HepG2 (cell line): ENCODE measurements at regions not wholly inside any gene's neighbourhood (a gene's known extent, or its start where the extent isn't known, plus 50 kb on each side); places are given as distances from the start of the nearest gene placed in this dataset.

Source experiments
- SSRP1 ChIP-seq: IDR thresholded peaks from 2 replicates; pipeline ENCODE4 v1.6.1; 2016; ENCODE audit warnings: control low read depth
- ZNF567 ChIP-seq: sonication (generic); formaldehyde crosslinking; IDR thresholded peaks from 2 replicates; pipeline ENCODE4 v1.8.1; 2023; ENCODE audit warnings: mild to moderate bottlenecking, missing genetic modification reagents, borderline replicate concordance
- TF ChIP-seq, protein P1 (sequence below): IDR thresholded peaks from 2 replicates; pipeline ENCODE4 v1.6.1; 2016; ENCODE audit warnings: low read depth, missing genetic modification reagents, missing compliant biosample characterization
- TF ChIP-seq, protein P2 (sequence below): sonication (generic); formaldehyde crosslinking; conservative IDR thresholded peaks from 2 replicates; pipeline ENCODE4 v1.4.0; 2020; ENCODE audit warnings: missing genetic modification reagents
- TF ChIP-seq, protein P3 (sequence below): sonication (generic); formaldehyde crosslinking; IDR thresholded peaks from 2 replicates; pipeline ENCODE4 v1.4.0; 2020; ENCODE audit warnings: missing genetic modification reagents, borderline replicate concordance
- TF ChIP-seq, protein P4 (sequence below): IDR thresholded peaks from 2 replicates; pipeline ENCODE4 v1.6.1; 2016

DNA sequence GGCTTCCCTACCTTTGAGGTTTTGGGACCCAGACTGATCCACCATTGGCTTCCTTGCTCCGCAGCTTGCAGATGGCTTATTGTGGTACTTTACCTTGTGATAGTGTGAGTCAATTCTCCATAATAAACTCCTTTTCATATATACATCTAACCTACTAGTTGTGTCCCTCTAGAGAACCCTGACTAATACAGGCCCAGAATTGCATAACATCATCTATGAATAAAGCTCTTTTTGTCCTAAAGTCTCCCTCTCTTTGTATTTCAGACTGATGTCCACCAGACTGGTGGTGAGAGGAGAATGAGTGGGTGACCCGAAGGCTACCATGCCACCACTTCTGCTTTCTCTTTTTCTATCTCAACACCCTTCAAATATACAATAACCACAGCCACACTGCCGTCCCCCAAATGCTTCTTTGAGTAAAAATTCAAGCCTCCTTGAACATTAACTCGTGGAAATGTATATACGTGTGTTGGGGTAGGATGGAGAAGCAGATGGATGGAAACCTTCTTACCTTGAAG is 265.7 kb downstream of the PTBP2 start (continued):
- TF ChIP-seq, protein P1, sequence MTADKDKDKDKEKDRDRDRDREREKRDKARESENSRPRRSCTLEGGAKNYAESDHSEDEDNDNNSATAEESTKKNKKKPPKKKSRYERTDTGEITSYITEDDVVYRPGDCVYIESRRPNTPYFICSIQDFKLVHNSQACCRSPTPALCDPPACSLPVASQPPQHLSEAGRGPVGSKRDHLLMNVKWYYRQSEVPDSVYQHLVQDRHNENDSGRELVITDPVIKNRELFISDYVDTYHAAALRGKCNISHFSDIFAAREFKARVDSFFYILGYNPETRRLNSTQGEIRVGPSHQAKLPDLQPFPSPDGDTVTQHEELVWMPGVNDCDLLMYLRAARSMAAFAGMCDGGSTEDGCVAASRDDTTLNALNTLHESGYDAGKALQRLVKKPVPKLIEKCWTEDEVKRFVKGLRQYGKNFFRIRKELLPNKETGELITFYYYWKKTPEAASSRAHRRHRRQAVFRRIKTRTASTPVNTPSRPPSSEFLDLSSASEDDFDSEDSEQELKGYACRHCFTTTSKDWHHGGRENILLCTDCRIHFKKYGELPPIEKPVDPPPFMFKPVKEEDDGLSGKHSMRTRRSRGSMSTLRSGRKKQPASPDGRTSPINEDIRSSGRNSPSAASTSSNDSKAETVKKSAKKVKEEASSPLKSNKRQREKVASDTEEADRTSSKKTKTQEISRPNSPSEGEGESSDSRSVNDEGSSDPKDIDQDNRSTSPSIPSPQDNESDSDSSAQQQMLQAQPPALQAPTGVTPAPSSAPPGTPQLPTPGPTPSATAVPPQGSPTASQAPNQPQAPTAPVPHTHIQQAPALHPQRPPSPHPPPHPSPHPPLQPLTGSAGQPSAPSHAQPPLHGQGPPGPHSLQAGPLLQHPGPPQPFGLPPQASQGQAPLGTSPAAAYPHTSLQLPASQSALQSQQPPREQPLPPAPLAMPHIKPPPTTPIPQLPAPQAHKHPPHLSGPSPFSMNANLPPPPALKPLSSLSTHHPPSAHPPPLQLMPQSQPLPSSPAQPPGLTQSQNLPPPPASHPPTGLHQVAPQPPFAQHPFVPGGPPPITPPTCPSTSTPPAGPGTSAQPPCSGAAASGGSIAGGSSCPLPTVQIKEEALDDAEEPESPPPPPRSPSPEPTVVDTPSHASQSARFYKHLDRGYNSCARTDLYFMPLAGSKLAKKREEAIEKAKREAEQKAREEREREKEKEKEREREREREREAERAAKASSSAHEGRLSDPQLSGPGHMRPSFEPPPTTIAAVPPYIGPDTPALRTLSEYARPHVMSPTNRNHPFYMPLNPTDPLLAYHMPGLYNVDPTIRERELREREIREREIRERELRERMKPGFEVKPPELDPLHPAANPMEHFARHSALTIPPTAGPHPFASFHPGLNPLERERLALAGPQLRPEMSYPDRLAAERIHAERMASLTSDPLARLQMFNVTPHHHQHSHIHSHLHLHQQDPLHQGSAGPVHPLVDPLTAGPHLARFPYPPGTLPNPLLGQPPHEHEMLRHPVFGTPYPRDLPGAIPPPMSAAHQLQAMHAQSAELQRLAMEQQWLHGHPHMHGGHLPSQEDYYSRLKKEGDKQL (CRISPR knock-in tag) = no peak
- TF ChIP-seq, protein P2, sequence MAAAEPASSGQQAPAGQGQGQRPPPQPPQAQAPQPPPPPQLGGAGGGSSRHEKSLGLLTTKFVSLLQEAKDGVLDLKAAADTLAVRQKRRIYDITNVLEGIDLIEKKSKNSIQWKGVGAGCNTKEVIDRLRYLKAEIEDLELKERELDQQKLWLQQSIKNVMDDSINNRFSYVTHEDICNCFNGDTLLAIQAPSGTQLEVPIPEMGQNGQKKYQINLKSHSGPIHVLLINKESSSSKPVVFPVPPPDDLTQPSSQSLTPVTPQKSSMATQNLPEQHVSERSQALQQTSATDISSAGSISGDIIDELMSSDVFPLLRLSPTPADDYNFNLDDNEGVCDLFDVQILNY (CRISPR knock-in tag) = no peak
- TF ChIP-seq, protein P3, sequence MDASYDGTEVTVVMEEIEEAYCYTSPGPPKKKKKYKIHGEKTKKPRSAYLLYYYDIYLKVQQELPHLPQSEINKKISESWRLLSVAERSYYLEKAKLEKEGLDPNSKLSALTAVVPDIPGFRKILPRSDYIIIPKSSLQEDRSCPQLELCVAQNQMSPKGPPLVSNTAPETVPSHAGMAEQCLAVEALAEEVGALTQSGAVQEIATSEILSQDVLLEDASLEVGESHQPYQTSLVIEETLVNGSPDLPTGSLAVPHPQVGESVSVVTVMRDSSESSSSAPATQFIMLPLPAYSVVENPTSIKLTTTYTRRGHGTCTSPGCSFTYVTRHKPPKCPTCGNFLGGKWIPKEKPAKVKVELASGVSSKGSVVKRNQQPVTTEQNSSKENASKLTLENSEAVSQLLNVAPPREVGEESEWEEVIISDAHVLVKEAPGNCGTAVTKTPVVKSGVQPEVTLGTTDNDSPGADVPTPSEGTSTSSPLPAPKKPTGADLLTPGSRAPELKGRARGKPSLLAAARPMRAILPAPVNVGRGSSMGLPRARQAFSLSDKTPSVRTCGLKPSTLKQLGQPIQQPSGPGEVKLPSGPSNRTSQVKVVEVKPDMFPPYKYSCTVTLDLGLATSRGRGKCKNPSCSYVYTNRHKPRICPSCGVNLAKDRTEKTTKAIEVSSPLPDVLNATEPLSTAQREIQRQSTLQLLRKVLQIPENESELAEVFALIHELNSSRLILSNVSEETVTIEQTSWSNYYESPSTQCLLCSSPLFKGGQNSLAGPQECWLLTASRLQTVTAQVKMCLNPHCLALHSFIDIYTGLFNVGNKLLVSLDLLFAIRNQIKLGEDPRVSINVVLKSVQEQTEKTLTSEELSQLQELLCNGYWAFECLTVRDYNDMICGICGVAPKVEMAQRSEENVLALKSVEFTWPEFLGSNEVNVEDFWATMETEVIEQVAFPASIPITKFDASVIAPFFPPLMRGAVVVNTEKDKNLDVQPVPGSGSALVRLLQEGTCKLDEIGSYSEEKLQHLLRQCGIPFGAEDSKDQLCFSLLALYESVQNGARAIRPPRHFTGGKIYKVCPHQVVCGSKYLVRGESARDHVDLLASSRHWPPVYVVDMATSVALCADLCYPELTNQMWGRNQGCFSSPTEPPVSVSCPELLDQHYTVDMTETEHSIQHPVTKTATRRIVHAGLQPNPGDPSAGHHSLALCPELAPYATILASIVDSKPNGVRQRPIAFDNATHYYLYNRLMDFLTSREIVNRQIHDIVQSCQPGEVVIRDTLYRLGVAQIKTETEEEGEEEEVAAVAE (CRISPR knock-in tag) = no peak
- TF ChIP-seq, protein P4, sequence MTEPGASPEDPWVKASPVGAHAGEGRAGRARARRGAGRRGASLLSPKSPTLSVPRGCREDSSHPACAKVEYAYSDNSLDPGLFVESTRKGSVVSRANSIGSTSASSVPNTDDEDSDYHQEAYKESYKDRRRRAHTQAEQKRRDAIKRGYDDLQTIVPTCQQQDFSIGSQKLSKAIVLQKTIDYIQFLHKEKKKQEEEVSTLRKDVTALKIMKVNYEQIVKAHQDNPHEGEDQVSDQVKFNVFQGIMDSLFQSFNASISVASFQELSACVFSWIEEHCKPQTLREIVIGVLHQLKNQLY = no peak
- no peak for TF ChIP-seq SSRP1 (CRISPR knock-in tag)
- no peak for TF ChIP-seq ZNF567
